Right renal pelvis (tissue), 4 donors: ENCODE measurements at regions not wholly inside any gene's neighbourhood (a gene's known extent, or its start where the extent isn't known, plus 50 kb on each side); places are given as distances from the start of the nearest gene placed in this dataset.
"Not testable (repeated sequence)": the region's sequence is repeated elsewhere in the genome, so short reads cannot be mapped to it uniquely, and the experiment has no call there.

Experiments used
- DNase-seq, 4 donors: peaks; one replicate each; pipeline ENCODE4 v3.0.0-alpha.2; 2013; ENCODE audit warnings: low read depth in 4 of 4, low spot score in 3 of 4, missing footprints in 1 of 4

- DNase-seq, result no peak
Measured at GRCh38 chr20:53734006-53734688, 140.5 kb upstream of the ZNF217 start.

- DNase-seq, result no peak
Measured at GRCh38 chr20:53731595-53731994, 138.0 kb upstream of the ZNF217 start.

GRCh38 chr20:53728359-53728758 lies 134.7 kb upstream of the ZNF217 start:
- DNase-seq, result no peak

DNA sequence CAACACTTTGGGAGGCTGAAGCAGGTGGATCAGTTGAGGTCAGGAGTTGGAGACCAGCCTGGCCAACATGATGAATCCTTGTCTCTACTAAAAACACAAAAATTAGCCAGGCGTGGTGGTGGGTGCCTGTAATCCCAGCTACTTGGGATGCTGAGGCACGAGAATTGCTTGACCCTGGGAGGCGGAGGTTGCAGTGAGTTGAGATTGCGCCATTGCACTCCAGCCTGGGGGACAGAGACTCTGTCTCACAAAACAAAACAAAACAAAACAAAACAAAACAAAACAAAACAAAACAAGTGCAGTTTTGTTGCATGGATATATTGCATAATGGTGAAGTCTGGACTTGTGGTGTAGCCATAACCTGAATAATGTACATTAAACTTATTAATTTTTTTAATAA lies 133.6 kb upstream of the ZNF217 start:
- DNase-seq, result not testable (repeated sequence)

DNA sequence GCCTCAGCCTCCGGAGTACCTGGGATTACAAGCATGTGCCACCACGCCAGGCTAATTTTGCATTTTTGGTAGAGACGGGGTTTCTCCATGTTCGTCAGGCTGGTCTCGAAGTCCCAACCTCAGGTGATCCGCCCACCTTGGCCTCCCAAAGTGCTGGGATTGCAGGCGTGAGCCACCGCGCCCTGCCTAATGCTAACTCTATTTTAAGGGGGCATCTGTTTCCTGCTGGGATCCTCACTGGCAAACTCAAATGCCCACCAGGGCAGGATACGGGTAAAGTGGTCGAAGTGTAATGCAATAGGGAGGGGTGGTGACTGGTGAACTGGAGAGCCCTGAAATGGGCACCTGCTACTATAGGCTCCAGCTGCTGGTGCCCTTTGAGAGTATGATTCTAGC lies 131.9 kb upstream of the ZNF217 start:
- no peak for DNase-seq

- DNase-seq, result no peak
Measured at GRCh38 chr20:53723621-53724020, 130.0 kb upstream of the ZNF217 start.

GRCh38 chr20:53723045-53723444 lies 129.4 kb upstream of the ZNF217 start:
- no peak for DNase-seq

DNA sequence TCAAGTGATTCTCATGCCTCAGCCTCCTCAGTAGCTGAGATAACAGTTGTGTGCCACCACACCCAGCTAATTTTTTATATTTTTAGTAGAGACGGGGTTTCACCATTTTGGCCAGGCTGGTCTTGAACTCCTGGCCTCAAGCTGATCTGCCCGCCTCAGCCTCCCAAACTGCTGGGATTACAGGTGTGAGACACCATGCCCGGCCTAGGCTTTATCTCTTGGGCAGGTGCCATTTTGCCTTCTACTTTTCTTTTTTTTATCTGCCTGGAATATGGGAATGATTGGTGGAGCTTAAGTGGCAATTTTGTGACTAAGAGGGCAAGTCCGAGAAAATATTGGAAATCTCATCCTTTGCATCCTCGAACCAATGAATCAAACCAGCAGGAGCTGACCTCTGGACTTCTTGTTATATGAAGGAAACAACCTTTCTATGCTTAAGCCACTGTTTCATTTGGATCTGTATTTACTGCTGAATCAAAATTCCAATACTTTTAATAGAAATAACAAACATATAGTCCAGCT lies 128.9 kb upstream of the ZNF217 start:
- no peak for DNase-seq

DNA sequence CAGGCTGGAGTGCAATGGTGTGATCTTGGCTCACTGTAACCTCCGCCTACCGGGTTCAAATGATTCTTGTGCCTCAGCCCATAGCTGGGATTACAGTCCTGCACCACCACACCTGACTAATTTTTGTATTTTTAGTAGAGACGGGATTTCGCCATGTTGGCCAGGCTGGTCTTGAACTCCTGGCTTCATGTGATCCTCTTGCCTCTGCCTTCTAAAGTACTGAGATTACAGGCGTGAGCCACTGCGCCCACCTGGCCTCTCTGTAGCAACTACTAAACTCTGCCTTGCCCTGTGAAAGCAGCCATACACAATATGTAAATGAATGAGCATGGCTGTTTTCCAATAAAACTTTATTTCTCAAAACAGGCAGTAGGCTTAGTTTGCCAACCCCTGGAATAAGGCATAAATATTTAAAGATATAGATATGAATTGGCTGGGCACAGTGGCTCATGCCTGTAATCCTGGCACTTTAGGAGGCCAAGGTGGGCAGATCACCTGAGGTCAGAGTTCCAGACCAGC lies 127.9 kb upstream of the ZNF217 start:
- DNase-seq, result not testable (repeated sequence)

DNA sequence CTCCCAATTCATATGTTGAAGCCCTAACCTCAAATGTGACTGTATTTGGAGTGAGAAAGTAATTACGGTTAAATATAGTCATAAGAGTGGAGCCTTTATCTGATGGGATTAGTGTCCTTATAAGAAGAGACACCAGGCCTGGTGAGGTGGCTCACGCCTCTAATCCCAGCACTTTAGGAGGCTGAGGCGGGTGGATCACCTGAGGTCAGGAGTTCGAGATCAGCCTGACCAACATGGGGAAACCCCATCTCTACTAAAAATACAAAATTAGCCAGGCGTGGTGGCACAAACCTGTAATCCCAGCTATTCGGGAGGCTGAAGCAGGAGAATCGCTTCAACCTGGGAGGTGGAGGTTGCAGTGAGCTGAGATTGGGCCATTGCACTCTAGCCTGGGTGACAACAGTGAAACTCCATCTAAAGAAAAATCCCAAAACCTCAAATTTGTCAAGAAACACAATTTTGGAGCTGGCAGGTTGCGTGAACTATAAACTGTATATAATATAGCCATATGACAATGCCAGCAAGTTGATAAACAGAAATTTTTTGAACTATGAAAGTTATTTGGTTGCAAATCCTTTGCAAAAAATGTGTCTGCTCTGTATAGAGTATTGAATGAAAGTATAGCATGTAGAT lies 125.6 kb upstream of the ZNF217 start:
- not testable (repeated sequence) for DNase-seq

GRCh38 chr20:53718142-53719021 lies 124.7 kb upstream of the ZNF217 start:
- DNase-seq, result no peak

DNA sequence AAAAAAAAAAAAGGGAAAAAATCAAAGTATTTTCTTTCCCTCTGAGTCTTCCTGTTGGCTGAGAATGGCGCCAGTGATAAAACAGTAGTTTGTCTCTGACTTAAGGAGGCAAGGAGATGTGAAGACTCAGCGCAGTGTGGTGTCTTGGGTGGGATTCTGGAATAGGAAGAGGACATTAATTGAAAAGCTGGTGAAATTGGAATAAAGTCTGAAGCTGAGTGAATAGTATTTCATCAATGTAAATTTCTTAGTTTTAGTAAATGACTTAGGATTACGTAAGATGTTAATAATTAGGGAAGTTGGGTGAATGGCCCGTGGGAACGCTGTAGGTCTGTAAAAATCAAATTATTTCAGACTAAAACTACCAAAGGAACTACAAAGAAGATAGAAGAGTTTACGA lies 122.8 kb upstream of the ZNF217 start:
- DNase-seq, result no peak

DNA sequence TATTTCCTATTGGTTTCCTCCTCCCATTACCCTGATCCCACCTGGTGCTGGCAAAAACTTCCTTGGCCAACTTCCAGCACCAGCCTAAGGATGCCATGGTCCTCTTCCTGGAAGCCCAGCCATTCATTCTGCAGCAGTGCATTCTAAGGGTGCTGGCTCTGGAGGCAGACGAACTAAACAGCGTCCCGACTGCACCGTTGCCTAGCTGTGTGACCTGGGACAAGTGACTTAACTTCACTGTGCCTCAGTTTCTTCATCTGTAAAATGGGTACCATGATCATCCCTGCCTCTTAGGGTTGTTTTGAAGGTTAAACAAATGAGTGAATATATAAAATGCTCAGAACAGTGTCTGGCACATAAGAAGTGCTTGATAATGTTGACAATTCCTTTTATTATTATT lies 120.9 kb upstream of the ZNF217 start:
- DNase-seq, result no peak

DNA sequence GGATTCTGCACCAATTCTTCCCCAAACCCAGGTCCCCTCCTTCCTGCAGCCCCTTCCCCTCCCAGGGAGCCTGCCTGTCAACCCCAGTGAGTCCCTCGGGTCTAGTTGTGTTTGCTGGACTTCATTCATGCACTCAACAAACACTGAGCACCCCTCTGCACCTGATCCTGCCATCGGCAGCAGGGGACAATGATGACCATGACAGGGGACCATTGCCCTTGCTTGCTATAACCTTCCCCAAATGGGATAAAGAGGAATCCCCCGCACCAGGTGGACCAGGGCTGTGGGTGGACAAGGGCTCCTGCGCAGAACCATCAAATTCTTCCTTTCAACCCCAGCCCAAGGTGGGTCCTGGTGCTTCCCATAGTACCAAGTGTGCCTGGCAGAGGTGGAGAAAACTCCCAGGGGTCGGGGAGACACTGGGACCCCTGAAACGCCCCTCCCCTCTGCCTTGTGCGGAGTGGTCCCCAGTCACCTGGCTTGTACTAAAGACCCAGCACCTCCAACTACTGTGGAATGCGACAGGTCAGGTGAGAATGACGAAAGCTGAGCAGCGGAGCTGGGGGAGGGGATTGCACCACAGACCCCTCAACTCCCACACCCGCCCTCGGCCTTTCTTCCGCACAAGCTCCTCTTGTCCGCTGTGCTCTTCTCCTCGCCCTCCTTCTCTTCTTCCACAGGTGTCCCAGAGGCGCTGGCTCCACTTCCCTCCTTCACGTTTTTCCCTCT lies 119.9 kb upstream of the ZNF217 start:
- no peak for DNase-seq

- no peak for DNase-seq
Measured at GRCh38 chr20:53712212-53712977, 118.8 kb upstream of the ZNF217 start.

GRCh38 chr20:53711333-53712211 lies 117.9 kb upstream of the ZNF217 start:
- no peak for DNase-seq

DNA sequence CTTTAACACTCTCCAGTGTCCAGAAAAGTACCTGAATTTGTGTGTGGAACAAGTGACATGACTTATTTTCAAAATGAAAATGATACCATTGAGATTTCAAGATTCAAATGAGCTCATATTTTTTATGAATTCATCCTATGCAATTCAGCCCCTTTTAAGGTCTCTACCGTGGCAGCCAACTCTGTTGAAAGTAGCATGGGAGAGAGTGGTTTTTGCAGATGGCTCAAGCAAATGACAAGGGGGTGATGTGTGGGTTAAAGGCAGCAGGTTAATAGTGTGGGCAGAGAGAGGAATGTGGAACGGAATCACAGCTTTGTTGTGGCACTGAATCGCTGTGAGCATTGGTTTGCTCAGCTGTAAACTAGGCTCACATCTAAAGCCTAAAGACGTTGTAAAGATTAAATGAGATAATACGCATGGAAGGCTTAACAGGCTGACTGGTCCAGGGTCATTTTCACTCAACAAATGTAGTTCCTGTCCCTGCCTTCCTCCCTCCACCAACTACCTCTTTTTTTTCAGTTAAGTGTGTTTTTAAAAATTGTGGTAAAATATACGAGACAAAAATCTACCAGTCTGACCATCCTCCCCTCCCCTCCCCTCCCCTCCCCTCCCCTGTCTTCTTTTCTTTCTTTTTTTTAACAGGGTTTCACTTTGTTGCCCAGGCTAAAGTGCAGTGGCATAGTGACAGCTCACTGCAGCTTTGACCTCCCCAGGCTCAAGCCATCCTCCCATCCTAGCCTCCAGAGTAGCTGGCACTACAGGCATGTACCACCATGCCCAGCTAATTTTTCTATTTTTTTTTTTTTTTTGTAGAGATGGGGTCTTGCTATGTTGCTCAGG lies 114.7 kb upstream of the ZNF217 start:
- no peak for DNase-seq
